Osteocyte (in vitro differentiated cells): ENCODE measurements at regions not wholly inside any gene's neighbourhood (a gene's known extent, or its start where the extent isn't known, plus 50 kb on each side); places are given as distances from the start of the nearest gene placed in this dataset.

Source experiments
- DNase-seq: peaks from one replicate; pipeline ENCODE4 v3.0.0; 2021; ENCODE audit warnings: mixed read lengths; ENCODE audit not compliant: unreplicated experiment; ENCODE audit errors: extremely low spot score
- H3K27ac Mint-ChIP-seq: one replicate; pipeline ENCODE4 v1.8.0; 2021; ENCODE audit warnings: mild to moderate bottlenecking, mixed read lengths; ENCODE audit not compliant: unreplicated experiment
- H3K27me3 Mint-ChIP-seq: one replicate; pipeline ENCODE4 v1.8.0; 2021; ENCODE audit warnings: mixed read lengths; ENCODE audit not compliant: unreplicated experiment
- H3K36me3 Mint-ChIP-seq: one replicate; pipeline ENCODE4 v1.8.0; 2021; ENCODE audit warnings: mixed read lengths; ENCODE audit not compliant: unreplicated experiment
- H3K4me1 Mint-ChIP-seq: one replicate; pipeline ENCODE4 v1.8.0; 2021; ENCODE audit warnings: mixed read lengths; ENCODE audit not compliant: unreplicated experiment
- H3K4me3 Mint-ChIP-seq: one replicate; pipeline ENCODE4 v1.8.0; 2021; ENCODE audit warnings: mild to moderate bottlenecking, moderate library complexity, mixed read lengths; ENCODE audit not compliant: unreplicated experiment
- H3K9me3 Mint-ChIP-seq: one replicate; pipeline ENCODE4 v1.8.0; 2021; ENCODE audit warnings: mixed read lengths; ENCODE audit not compliant: unreplicated experiment
- CTCF ChIP-seq: fragments of 200-600 bp; sonication (generic); IDR thresholded peaks from 2 replicates; pipeline ENCODE4 v1.5.0; 2021; ENCODE audit warnings: antibody characterized with exemption, mild to moderate bottlenecking, moderate library complexity

GRCh38 chr12:45548426-45548825 lies 181.1 kb upstream of the ARID2 start:
- Mint-ChIP-seq H3K9me3 (no peaks in the 10 kb centered on the region), H3K36me3 (no peaks in the 10 kb centered on the region), H3K27me3 (peaks cover 13% of the 10 kb centered on the region), H3K27ac (no peak overlapping the region), H3K4me3 (no peak overlapping the region), H3K4me1 (no peaks in the 10 kb centered on the region)
- TF ChIP-seq CTCF = no peak
- DNase-seq = no peak

GRCh38 chr12:45549337-45549902 lies 180.1 kb upstream of the ARID2 start:
- no peak overlapping the region for H3K27ac Mint-ChIP-seq
- TF ChIP-seq CTCF = no peak
- H3K27me3 Mint-ChIP-seq = peaks cover 13% of the 10 kb centered on the region

GRCh38 chr12:45553204-45553603 lies 176.3 kb upstream of the ARID2 start:
- Mint-ChIP-seq H3K9me3 (no peaks in the 10 kb centered on the region), H3K4me1 (no peaks in the 10 kb centered on the region), H3K36me3 (no peaks in the 10 kb centered on the region), H3K27ac (no peak overlapping the region), H3K27me3 (peaks cover 6% of the 10 kb centered on the region), H3K4me3 (no peak overlapping the region)
- no peak for DNase-seq
- TF ChIP-seq CTCF = no peak

More at GRCh38 chr12:45549337-45549902, 180.1 kb upstream of the ARID2 start:
- no peak for DNase-seq
- Mint-ChIP-seq H3K4me3 (no peak overlapping the region), H3K4me1 (no peaks in the 10 kb centered on the region), H3K9me3 (no peaks in the 10 kb centered on the region), H3K36me3 (no peaks in the 10 kb centered on the region)

- no peak for TF ChIP-seq CTCF
- Mint-ChIP-seq H3K27me3 (peaks cover 15% of the 10 kb centered on the region), H3K4me3 (no peak overlapping the region), H3K27ac (no peak overlapping the region), H3K36me3 (no peaks in the 10 kb centered on the region), H3K9me3 (no peaks in the 10 kb centered on the region), H3K4me1 (no peaks in the 10 kb centered on the region)
- DNase-seq = no peak
Observed at GRCh38 chr12:45557016-45557415, 172.5 kb upstream of the ARID2 start.

GRCh38 chr12:45558353-45558752 lies 171.2 kb upstream of the ARID2 start:
- Mint-ChIP-seq H3K27me3 (peaks cover 20% of the 10 kb centered on the region), H3K36me3 (no peaks in the 10 kb centered on the region), H3K4me3 (no peak overlapping the region), H3K4me1 (no peaks in the 10 kb centered on the region), H3K9me3 (peaks cover 4% of the 10 kb centered on the region), H3K27ac (no peak overlapping the region)
- TF ChIP-seq CTCF = no peak
- no peak for DNase-seq
